ENCODE measurements at regions not wholly inside any gene's neighbourhood (a gene's known extent, or its start where the extent isn't known, plus 50 kb on each side); places are given as distances from the start of the nearest gene placed in this dataset.

DNA sequence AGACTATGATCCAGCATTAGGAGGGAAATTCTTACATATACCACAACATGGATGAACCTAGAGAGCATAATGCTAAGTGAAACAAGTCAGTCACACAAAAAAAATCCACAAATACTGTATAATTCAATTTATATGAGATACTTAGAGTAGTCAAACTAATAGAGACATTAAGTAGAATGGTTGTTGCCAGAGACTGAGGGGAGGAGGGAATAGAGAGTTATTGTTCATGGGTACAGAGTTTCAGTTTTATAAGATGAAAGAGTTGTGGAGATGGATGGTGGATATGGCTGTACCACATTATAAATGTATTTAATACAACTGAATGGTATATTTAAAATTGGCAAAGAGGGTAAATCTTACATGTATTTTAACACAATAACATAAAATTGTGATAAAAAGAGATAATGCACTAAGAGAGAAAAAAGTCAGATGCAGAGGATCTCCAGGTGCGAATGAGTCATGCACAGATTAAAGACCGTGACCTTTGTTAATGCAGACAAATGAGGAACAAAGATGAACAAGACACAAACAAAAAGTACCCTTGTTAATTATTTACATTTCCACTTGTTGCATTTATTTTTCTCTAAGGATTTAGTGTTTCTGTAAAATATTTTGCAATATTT lies 541.7 kb upstream of the MEX3C start:
- no peak for DNase-seq

- peak; percentile 29 for DNase-seq
Measured at GRCh38 chr18:51751901-51752300, 554.4 kb upstream of the MEX3C start.

DNA sequence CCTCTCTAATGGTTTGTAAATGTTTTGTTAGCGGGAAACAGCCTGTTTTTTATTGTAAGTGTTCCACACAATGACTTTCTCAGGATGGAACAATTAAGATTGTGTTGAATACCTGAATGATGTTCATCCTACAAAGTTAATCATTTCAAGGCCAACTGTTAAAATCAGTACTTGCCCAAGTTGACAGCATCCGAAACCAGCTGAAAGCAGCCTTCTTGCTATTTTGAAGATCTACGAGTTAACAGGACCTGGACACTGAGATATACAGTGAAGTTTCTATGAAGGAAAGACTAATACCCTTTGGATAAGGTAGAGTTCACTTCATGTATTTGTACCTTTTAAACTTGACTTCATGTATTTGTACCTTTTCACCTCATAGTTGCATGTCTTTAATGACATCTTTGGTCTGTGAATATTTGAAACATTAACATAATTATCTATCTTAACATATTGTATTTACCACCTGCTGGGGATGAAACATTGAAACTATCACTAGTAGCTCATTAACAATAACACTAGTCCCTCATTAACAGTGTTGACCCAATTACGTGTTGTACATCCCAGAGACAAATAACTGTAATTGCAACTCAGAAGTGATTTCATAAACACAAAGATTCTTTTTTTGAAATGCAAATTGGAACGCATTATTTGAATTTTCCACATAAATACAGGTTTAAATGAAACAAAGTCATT lies 556.0 kb upstream of the MEX3C start:
- DNase-seq, result no peak

DNA sequence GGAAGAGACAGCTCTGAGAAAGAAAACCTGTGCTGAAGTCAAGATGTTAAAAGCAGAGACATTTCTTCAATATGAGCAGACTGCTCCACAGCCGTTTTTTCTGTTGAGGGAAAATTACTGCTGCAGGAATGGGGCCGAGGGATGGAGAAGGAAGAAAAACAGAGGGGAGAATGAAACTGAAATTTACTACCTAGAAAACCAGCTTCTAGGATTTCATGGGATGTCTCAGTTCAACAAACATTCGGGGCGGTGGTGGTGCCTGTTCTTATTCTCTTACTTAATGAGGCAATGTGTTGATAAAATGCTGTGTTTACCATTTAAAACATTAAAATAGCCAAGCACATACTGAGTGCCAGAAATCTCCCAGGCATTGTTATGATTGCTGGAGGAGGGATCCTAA lies 557.1 kb upstream of the MEX3C start:
- DNase-seq, result no peak

DNA sequence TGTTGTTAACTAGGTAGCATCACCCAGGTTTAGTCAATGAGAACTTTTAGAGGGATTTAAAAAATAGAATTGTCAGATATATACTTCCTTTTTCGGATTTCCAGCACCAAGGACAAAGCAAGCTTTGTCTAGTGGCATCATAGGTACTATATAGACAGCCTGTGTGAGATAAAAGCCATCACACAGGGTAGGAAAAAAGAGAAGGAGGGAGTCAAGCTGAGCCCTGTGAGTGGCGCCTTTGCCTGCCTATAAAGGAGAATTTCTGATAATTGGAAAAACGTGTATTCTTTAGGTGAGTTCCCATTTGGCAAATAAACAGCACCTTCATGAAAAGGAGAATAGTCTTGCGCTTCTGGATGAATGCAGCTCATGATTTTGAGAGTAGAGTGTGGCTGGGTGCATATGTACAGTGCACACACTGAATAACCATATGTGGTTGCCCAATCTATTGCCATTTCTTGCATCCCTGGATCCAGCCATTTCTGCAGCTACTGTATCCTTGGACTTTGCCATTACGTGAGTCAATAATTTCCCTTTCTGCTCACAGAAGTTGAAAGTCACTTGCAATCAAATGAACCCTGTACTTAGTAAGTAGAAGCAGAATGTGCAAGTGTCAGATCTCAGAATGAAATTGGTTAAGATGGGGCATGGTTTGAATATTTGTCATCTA lies 559.9 kb upstream of the MEX3C start:
- DNase-seq, result no peak

- DNase-seq, result no peak
Measured at GRCh38 chr18:51762373-51762772, 564.9 kb upstream of the MEX3C start.

GRCh38 chr18:51765606-51766360 lies 568.3 kb upstream of the MEX3C start:
- DNase-seq, result no peak

DNA sequence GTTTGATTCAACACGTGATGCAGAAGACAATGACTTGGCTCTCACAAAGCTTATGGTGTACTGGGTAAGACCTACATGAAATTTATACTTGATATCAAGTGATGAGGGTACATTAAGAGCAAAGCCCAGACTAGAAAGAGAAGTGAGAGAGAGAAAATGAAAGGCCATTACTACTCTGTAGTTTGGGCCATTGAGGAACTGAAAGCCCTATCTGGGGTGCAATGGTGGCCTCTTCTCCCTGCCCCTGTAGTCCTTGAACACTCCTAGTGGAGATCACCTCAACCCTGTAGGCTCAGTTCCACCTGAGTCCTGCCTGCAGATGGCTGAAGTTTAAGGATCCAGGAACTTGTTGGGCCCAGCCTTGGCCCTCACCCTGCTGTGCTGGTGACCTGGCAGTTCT lies 569.8 kb upstream of the MEX3C start:
- DNase-seq, result no peak

DNA sequence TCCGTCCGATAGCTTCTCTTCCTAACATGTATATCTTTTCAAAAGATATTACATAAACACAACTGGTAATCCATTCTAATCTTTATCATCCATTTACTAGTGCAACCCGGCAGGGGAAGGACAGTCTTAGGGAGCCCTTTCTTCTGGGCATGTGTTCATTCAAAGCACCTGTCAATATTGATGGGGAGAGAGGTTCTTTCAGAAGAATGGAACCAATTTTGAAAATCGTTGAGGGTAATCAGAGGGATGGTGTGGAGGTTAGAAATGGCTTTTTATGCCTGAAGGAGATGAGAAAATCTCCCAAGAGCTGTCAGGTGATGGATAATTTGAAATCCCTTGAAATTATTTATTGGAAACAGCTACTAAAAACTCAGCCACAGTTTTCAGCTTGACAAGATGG lies 561.9 kb upstream of the DCC start:
- DNase-seq, result no peak

- DNase-seq, result no peak
Measured at GRCh38 chr18:51789871-51790270, 550.1 kb upstream of the DCC start.

- no peak for DNase-seq
Measured at GRCh38 chr18:51801514-51801913, 538.5 kb upstream of the DCC start.

- no peak for DNase-seq
Measured at GRCh38 chr18:51802569-51803428, 537.2 kb upstream of the DCC start.

GRCh38 chr18:51807336-51807735 lies 532.7 kb upstream of the DCC start:
- DNase-seq, result no peak

DNA sequence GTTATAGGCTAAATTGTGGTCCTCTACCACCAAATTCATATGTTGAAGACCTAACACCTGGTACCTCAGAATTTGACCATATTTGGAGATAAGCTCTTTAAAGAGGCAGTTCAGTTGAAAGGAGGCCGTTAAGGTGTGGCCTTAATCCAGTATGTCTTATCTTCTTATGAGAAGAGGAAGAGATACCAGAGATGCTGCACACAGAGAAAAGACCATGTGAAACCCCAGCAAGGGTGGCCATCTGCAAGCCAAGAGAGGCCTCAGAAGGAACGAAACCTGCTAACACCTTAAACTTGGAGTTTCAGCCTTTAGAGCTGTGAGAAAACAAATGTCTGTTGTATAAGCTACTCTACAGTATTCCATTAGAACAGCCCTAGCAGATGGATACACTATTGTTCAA lies 528.1 kb upstream of the DCC start:
- DNase-seq, result no peak

- no peak for DNase-seq
Measured at GRCh38 chr18:51813740-51814139, 526.3 kb upstream of the DCC start.

- DNase-seq, result no peak
Measured at GRCh38 chr18:51821610-51822009, 518.4 kb upstream of the DCC start.

- no peak for DNase-seq
Measured at GRCh38 chr18:51824746-51825145, 515.3 kb upstream of the DCC start.

- DNase-seq, result no peak
Measured at GRCh38 chr18:51833850-51834249, 506.1 kb upstream of the DCC start.

DNA sequence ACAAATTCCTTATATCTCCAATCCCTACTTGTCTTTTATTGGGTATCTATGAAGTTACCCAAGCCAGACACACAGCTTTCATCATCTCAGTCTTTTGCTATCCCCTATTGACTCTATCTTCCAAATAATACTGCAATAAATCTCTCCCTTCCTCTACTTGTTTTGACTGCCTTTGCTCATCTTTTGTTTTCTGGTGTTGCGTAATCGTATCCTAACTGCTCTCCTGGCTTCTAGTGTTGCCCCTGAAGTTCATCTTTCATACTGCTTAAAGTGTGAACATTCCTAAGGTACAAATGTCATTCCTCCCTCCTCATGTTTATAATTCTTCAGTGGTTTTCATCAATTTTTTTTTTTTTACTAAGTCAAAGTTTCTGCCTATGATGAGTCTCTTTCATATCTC lies 491.3 kb upstream of the DCC start:
- no peak for DNase-seq

- DNase-seq, result no peak
Measured at GRCh38 chr18:51852681-51853080, 487.3 kb upstream of the DCC start.

DNA sequence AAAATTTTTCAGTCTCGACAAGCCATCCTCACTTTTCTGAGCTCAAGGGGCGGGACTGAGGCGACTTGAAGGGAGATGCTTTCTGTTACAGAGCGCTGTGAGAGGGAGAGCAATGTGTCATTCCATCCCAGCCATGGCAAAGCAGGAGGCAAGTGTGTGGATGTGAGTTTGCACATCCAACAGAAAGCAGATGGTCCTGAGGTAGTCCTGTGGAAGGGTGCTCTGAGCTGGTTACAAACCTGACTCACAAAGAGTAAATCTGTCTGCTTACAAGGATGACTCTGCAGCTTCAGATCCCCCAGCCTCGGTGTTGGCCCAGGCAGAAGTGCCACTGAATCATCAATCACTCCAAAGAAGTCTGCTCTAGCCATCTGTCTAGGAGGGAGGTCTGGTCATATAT lies 482.0 kb upstream of the DCC start:
- DNase-seq, result no peak

DNA sequence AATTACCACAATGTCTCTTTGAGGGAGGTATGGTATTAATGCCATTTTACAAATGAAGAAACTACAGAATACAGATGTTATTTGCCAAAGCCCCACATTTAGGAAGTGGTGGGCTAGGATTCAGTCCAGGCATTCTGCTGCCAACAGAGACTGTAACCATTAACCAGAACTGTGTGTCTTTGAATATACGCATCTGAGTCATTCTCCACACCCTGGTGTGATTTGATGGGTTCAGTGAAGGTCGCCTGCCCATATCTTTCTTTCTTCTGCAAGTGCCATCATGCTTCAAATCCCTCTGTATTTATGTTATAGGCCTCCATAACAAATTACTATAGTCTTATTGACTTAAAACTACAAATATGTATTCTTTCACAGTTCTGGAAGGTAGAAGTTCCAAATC lies 479.0 kb upstream of the DCC start:
- DNase-seq, result no peak
